ENCODE measurements at regions not wholly inside any gene's neighbourhood (a gene's known extent, or its start where the extent isn't known, plus 50 kb on each side); places are given as distances from the start of the nearest gene placed in this dataset.

- ChIA-PET POLR2A (no interaction called here), CTCF (no interaction called here)
- intact Hi-C loops (cut with DNase I, micrococcal nuclease), result no loop called here
- Mint-ChIP-seq H3K27ac (no peak overlapping the region), H3K36me3 (ENCODE audit: low read depth) (no peaks in the 10 kb centered on the region), H3K27me3 (no peaks in the 10 kb centered on the region), H3K4me1 (ENCODE audit: low read depth) (no peaks in the 10 kb centered on the region), H3K4me3 (no peak overlapping the region), H3K9me3 (no peaks in the 10 kb centered on the region)
- Histone ChIP-seq H3K9me3 (ENCODE audit: control insufficient read depth in 1 of 2, insufficient read depth in 1 of 2, low read length in 2 of 2) (no peaks in the 10 kb centered on the region), H3K27me3 (ENCODE audit: control insufficient read depth in 1 of 2, insufficient read depth in 2 of 2, low read length in 2 of 2) (peaks cover 2 to 10% of the 10 kb centered on the region in 2 experiments), H3K27ac (ENCODE audit: low read depth in 1 of 2, low read length in 2 of 2) (no peak overlapping the region), H3K4me1 (ENCODE audit: insufficient read depth, low read length) (no peaks in the 10 kb centered on the region), H3K36me3 (ENCODE audit: insufficient read depth, low read length) (no peaks in the 10 kb centered on the region), H3K4me3 (ENCODE audit: low read length) (no peak overlapping the region)
- no peak for TF ChIP-seq CTCF (IDR thresholded peaks at IDR 0.05)
- no peak for ATAC-seq (ENCODE audit: poor library complexity)
- DNase-seq, result no peak
Measured at GRCh38 chr1:157304271-157304670, 166.1 kb upstream of the ETV3 start.

- intact Hi-C loops (cut with DNase I, micrococcal nuclease), result no loop called here
- DNase-seq (no peak), ATAC-seq (ENCODE audit: poor library complexity) (no peak)
- Mint-ChIP-seq H3K36me3 (ENCODE audit: low read depth) (no peaks in the 10 kb centered on the region), H3K27ac (no peak overlapping the region), H3K9me3 (no peaks in the 10 kb centered on the region), H3K4me3 (no peak overlapping the region), H3K4me1 (ENCODE audit: low read depth) (no peaks in the 10 kb centered on the region), H3K27me3 (peaks cover 5% of the 10 kb centered on the region)
- no peaks in the 10 kb centered on the region for H3K36me3 ChIP-seq (ENCODE audit: insufficient read depth, low read length)
- H3K27me3 ChIP-seq (ENCODE audit: control insufficient read depth in 1 of 2, insufficient read depth in 2 of 2, low read length in 2 of 2), result peaks cover 2 to 4% of the 10 kb centered on the region in 2 experiments
- no peak overlapping the region for H3K27ac ChIP-seq (ENCODE audit: low read depth in 1 of 2, low read length in 2 of 2)
- H3K4me3 ChIP-seq (ENCODE audit: low read length), result no peak overlapping the region
- CTCF ChIA-PET, result no interaction called here
- POLR2A ChIA-PET, result no interaction called here
- no peaks in the 10 kb centered on the region for H3K4me1 ChIP-seq (ENCODE audit: insufficient read depth, low read length)
- H3K9me3 ChIP-seq (ENCODE audit: control insufficient read depth in 1 of 2, insufficient read depth in 1 of 2, low read length in 2 of 2), result no peaks in the 10 kb centered on the region
- no peak for TF ChIP-seq CTCF (IDR thresholded peaks at IDR 0.05)
Measured at GRCh38 chr1:157302724-157303123, 164.5 kb upstream of the ETV3 start.

GRCh38 chr1:157302199-157302497 is 164.0 kb upstream of the ETV3 start:
- intact Hi-C loops (cut with DNase I, micrococcal nuclease), result no loop called here
- no peak overlapping the region for H3K4me3 ChIP-seq (ENCODE audit: low read length)
- ChIA-PET POLR2A (no interaction called here), CTCF (no interaction called here)
- Mint-ChIP-seq H3K36me3 (ENCODE audit: low read depth) (no peaks in the 10 kb centered on the region), H3K4me3 (no peak overlapping the region), H3K27ac (no peak overlapping the region), H3K9me3 (no peaks in the 10 kb centered on the region), H3K27me3 (peaks cover 5% of the 10 kb centered on the region), H3K4me1 (ENCODE audit: low read depth) (no peaks in the 10 kb centered on the region)
- no peak for DNase-seq
- no peaks in the 10 kb centered on the region for H3K9me3 ChIP-seq (ENCODE audit: control insufficient read depth in 1 of 2, insufficient read depth in 1 of 2, low read length in 2 of 2)
- H3K27me3 ChIP-seq (ENCODE audit: control insufficient read depth in 1 of 2, insufficient read depth in 2 of 2, low read length in 2 of 2), result peaks cover 0 to 4% of the 10 kb centered on the region in 2 experiments
- no peak overlapping the region for H3K27ac ChIP-seq (ENCODE audit: low read depth in 1 of 2, low read length in 2 of 2)
- TF ChIP-seq CTCF (IDR thresholded peaks at IDR 0.05), result no peak
- H3K36me3 ChIP-seq (ENCODE audit: insufficient read depth, low read length), result no peaks in the 10 kb centered on the region
- no peak for ATAC-seq (ENCODE audit: poor library complexity)
- no peaks in the 10 kb centered on the region for H3K4me1 ChIP-seq (ENCODE audit: insufficient read depth, low read length)
